ENCODE measurements at regions not wholly inside any gene's neighbourhood (a gene's known extent, or its start where the extent isn't known, plus 50 kb on each side); places are given as distances from the start of the nearest gene placed in this dataset.

GRCh38 chr9:27625751-27626150 is 52.5 kb upstream of the C9orf72 start:
- H3K27ac Mint-ChIP-seq: no peak overlapping the region
- DNase-seq: no peak
- CTCF ChIA-PET: no interaction called here
- no peaks in the 10 kb centered on the region for H3K4me1 Mint-ChIP-seq
- no peaks in the 10 kb centered on the region for H3K36me3 Mint-ChIP-seq
- no peak overlapping the region for H3K4me3 Mint-ChIP-seq
- peaks cover 4% of the 10 kb centered on the region for H3K27me3 Mint-ChIP-seq
- no peaks in the 10 kb centered on the region for H3K9me3 Mint-ChIP-seq

- Mint-ChIP-seq H3K27me3 (peaks cover 10% of the 10 kb centered on the region), H3K4me1 (no peaks in the 10 kb centered on the region), H3K9me3 (no peaks in the 10 kb centered on the region), H3K27ac (no peak overlapping the region), H3K36me3 (no peaks in the 10 kb centered on the region), H3K4me3 (no peak overlapping the region)
- CTCF ChIA-PET: no interaction called here
- no peak for DNase-seq
These were observed 53.2 kb upstream of the C9orf72 start for GRCh38 chr9:27626244-27627187.

- no peak for DNase-seq
- no peak overlapping the region for H3K4me3 Mint-ChIP-seq
- no peaks in the 10 kb centered on the region for H3K36me3 Mint-ChIP-seq
- H3K27me3 Mint-ChIP-seq: peaks cover 11% of the 10 kb centered on the region
- H3K9me3 Mint-ChIP-seq: no peaks in the 10 kb centered on the region
- H3K4me1 Mint-ChIP-seq: no peaks in the 10 kb centered on the region
- no peak overlapping the region for H3K27ac Mint-ChIP-seq
- CTCF ChIA-PET: no interaction called here
These were observed 53.9 kb upstream of the C9orf72 start for GRCh38 chr9:27627188-27627564.

GRCh38 chr9:27628311-27628710 is 55.0 kb upstream of the C9orf72 start:
- Mint-ChIP-seq H3K9me3 (no peaks in the 10 kb centered on the region), H3K27me3 (peaks cover 14% of the 10 kb centered on the region), H3K36me3 (no peaks in the 10 kb centered on the region), H3K4me3 (no peak overlapping the region), H3K27ac (no peak overlapping the region), H3K4me1 (no peaks in the 10 kb centered on the region)
- CTCF ChIA-PET: no interaction called here
- DNase-seq: no peak

- peaks cover 10% of the 10 kb centered on the region for H3K27me3 Mint-ChIP-seq
- CTCF ChIA-PET: no interaction called here
- no peaks in the 10 kb centered on the region for H3K4me1 Mint-ChIP-seq
- DNase-seq: no peak
- H3K27ac Mint-ChIP-seq: no peak overlapping the region
- H3K4me3 Mint-ChIP-seq: no peak overlapping the region
- no peaks in the 10 kb centered on the region for H3K36me3 Mint-ChIP-seq
- no peaks in the 10 kb centered on the region for H3K9me3 Mint-ChIP-seq
These were observed 56.1 kb upstream of the C9orf72 start for GRCh38 chr9:27629425-27629824.

- Mint-ChIP-seq H3K27me3 (peaks cover 10% of the 10 kb centered on the region), H3K9me3 (no peaks in the 10 kb centered on the region), H3K4me3 (no peak overlapping the region), H3K36me3 (no peaks in the 10 kb centered on the region), H3K4me1 (no peaks in the 10 kb centered on the region), H3K27ac (no peak overlapping the region)
- no peak for DNase-seq
- CTCF ChIA-PET: no interaction called here
These were observed 59.0 kb upstream of the C9orf72 start for GRCh38 chr9:27632254-27632653.

- H3K4me3 Mint-ChIP-seq: no peak overlapping the region
- H3K27ac Mint-ChIP-seq: no peak overlapping the region
- no peaks in the 10 kb centered on the region for H3K36me3 Mint-ChIP-seq
- H3K9me3 Mint-ChIP-seq: no peaks in the 10 kb centered on the region
- CTCF ChIA-PET: no interaction called here
- no peaks in the 10 kb centered on the region for H3K4me1 Mint-ChIP-seq
- H3K27me3 Mint-ChIP-seq: peaks cover 10% of the 10 kb centered on the region
- DNase-seq: no peak
These were observed 60.5 kb upstream of the C9orf72 start for GRCh38 chr9:27633764-27634163.

GRCh38 chr9:27634879-27635278 is 61.6 kb upstream of the C9orf72 start:
- CTCF ChIA-PET: no interaction called here
- no peak for DNase-seq
- no peak overlapping the region for H3K4me3 Mint-ChIP-seq
- H3K9me3 Mint-ChIP-seq: no peaks in the 10 kb centered on the region
- H3K27ac Mint-ChIP-seq: no peak overlapping the region
- H3K4me1 Mint-ChIP-seq: no peaks in the 10 kb centered on the region
- H3K27me3 Mint-ChIP-seq: peaks cover 10% of the 10 kb centered on the region
- no peaks in the 10 kb centered on the region for H3K36me3 Mint-ChIP-seq

GRCh38 chr9:27638716-27639115 is 65.4 kb upstream of the C9orf72 start:
- Mint-ChIP-seq H3K9me3 (no peaks in the 10 kb centered on the region), H3K4me3 (no peak overlapping the region), H3K4me1 (no peaks in the 10 kb centered on the region), H3K27ac (no peak overlapping the region), H3K27me3 (no peaks in the 10 kb centered on the region), H3K36me3 (no peaks in the 10 kb centered on the region)
- DNase-seq: no peak
- CTCF ChIA-PET: no interaction called here

- no peaks in the 10 kb centered on the region for H3K4me1 Mint-ChIP-seq
- no peak overlapping the region for H3K27ac Mint-ChIP-seq
- H3K36me3 Mint-ChIP-seq: no peaks in the 10 kb centered on the region
- H3K27me3 Mint-ChIP-seq: no peaks in the 10 kb centered on the region
- H3K9me3 Mint-ChIP-seq: no peaks in the 10 kb centered on the region
- H3K4me3 Mint-ChIP-seq: no peak overlapping the region
- DNase-seq: no peak
- CTCF ChIA-PET: no interaction called here
These were observed 72.0 kb upstream of the C9orf72 start for GRCh38 chr9:27645161-27645840.

GRCh38 chr9:27653246-27653645 is 80.0 kb upstream of the C9orf72 start:
- CTCF ChIA-PET: no interaction called here
- DNase-seq: no peak
- Mint-ChIP-seq H3K4me1 (no peaks in the 10 kb centered on the region), H3K27ac (no peak overlapping the region), H3K4me3 (no peak overlapping the region), H3K36me3 (no peaks in the 10 kb centered on the region), H3K9me3 (no peaks in the 10 kb centered on the region), H3K27me3 (no peaks in the 10 kb centered on the region)

- Mint-ChIP-seq H3K27ac (no peak overlapping the region), H3K4me3 (no peak overlapping the region), H3K27me3 (no peaks in the 10 kb centered on the region), H3K9me3 (no peaks in the 10 kb centered on the region), H3K36me3 (no peaks in the 10 kb centered on the region), H3K4me1 (no peaks in the 10 kb centered on the region)
- no peak for DNase-seq
- CTCF ChIA-PET: no interaction called here
These were observed 80.7 kb upstream of the C9orf72 start for GRCh38 chr9:27653957-27654356.

- CTCF ChIA-PET: no interaction called here
- DNase-seq: no peak
- no peaks in the 10 kb centered on the region for H3K9me3 Mint-ChIP-seq
- H3K36me3 Mint-ChIP-seq: no peaks in the 10 kb centered on the region
- no peak overlapping the region for H3K4me3 Mint-ChIP-seq
- no peaks in the 10 kb centered on the region for H3K4me1 Mint-ChIP-seq
- H3K27ac Mint-ChIP-seq: no peak overlapping the region
- no peaks in the 10 kb centered on the region for H3K27me3 Mint-ChIP-seq
These were observed 81.5 kb upstream of the C9orf72 start for GRCh38 chr9:27654629-27655285.

GRCh38 chr9:27655441-27655840 is 82.2 kb upstream of the C9orf72 start:
- H3K27ac Mint-ChIP-seq: no peak overlapping the region
- DNase-seq: no peak
- no peaks in the 10 kb centered on the region for H3K36me3 Mint-ChIP-seq

GRCh38 chr9:27659001-27659400 is 85.7 kb upstream of the C9orf72 start:
- no peak for DNase-seq
- Mint-ChIP-seq H3K27ac (no peak overlapping the region), H3K4me3 (no peak overlapping the region), H3K9me3 (no peaks in the 10 kb centered on the region), H3K4me1 (no peaks in the 10 kb centered on the region), H3K27me3 (no peaks in the 10 kb centered on the region), H3K36me3 (no peaks in the 10 kb centered on the region)
- CTCF ChIA-PET: no interaction called here

More at GRCh38 chr9:27655441-27655840, 82.2 kb upstream of the C9orf72 start:
- CTCF ChIA-PET: no interaction called here
- Mint-ChIP-seq H3K9me3 (no peaks in the 10 kb centered on the region), H3K27me3 (no peaks in the 10 kb centered on the region), H3K4me1 (no peaks in the 10 kb centered on the region), H3K4me3 (no peak overlapping the region)

All from activated naive CD4-positive, alpha-beta T cell treated with anti-CD3 and anti-CD28 coated beads, Interleukin-2, amount 10 ng/mL, durations not matched to agents 7 days and 5 days (primary cell).